IPS-18c (cell line): ENCODE measurements at regions not wholly inside any gene's neighbourhood (a gene's known extent, or its start where the extent isn't known, plus 50 kb on each side); places are given as distances from the start of the nearest gene placed in this dataset.

Experiments
- H3K4me3 ChIP-seq: 2 replicates; pipeline ENCODE4 v1.7.0; 2013; ENCODE audit warnings: low read depth, mild to moderate bottlenecking, low read length, moderate library complexity; ENCODE audit not compliant: insufficient read depth
- H3K9me3 ChIP-seq: one replicate; pipeline ENCODE4 v1.6.1; 2013; ENCODE audit warnings: mild to moderate bottlenecking, low read length, moderate library complexity; ENCODE audit not compliant: control insufficient read depth, insufficient read depth

GRCh38 chr22:48858121-48858520, 969.6 kb downstream of the BRD1 start:
- no peaks in the 10 kb centered on the region for H3K9me3 ChIP-seq
- H3K4me3 ChIP-seq = no peak overlapping the region

GRCh38 chr22:48857202-48857805, 970.4 kb downstream of the BRD1 start:
- no peak overlapping the region for H3K4me3 ChIP-seq
- no peaks in the 10 kb centered on the region for H3K9me3 ChIP-seq

- Histone ChIP-seq H3K9me3 (no peaks in the 10 kb centered on the region), H3K4me3 (no peak overlapping the region)
Observed at GRCh38 chr22:48856308-48856615, 971.4 kb downstream of the BRD1 start.

- no peaks in the 10 kb centered on the region for H3K9me3 ChIP-seq
- no peak overlapping the region for H3K4me3 ChIP-seq
Observed at GRCh38 chr22:48855593-48856307, 971.9 kb downstream of the BRD1 start.

- H3K4me3 ChIP-seq = no peak overlapping the region
- H3K9me3 ChIP-seq = no peaks in the 10 kb centered on the region
Observed at GRCh38 chr22:48855013-48855412, 972.7 kb downstream of the BRD1 start.

- no peaks in the 10 kb centered on the region for H3K9me3 ChIP-seq
- no peak overlapping the region for H3K4me3 ChIP-seq
Observed at GRCh38 chr22:48853627-48854240, 973.9 kb downstream of the BRD1 start.

- no peaks in the 10 kb centered on the region for H3K9me3 ChIP-seq
Observed at GRCh38 chr22:48851933-48852549, 975.6 kb downstream of the BRD1 start.

GRCh38 chr22:48850658-48851287, 976.9 kb downstream of the BRD1 start:
- Histone ChIP-seq H3K9me3 (no peaks in the 10 kb centered on the region), H3K4me3 (no peak overlapping the region)

More at GRCh38 chr22:48851933-48852549, 975.6 kb downstream of the BRD1 start:
- H3K4me3 ChIP-seq = no peak overlapping the region

- Histone ChIP-seq H3K9me3 (no peaks in the 10 kb centered on the region), H3K4me3 (no peak overlapping the region)
Observed at GRCh38 chr22:48849963-48850657, 977.6 kb downstream of the BRD1 start.

GRCh38 chr22:48849219-48849912, 978.3 kb downstream of the BRD1 start:
- H3K4me3 ChIP-seq = no peak overlapping the region
- H3K9me3 ChIP-seq = no peaks in the 10 kb centered on the region

- Histone ChIP-seq H3K4me3 (no peak overlapping the region), H3K9me3 (no peaks in the 10 kb centered on the region)
Observed at GRCh38 chr22:48846200-48846599, 981.5 kb downstream of the BRD1 start.

- Histone ChIP-seq H3K9me3 (no peaks in the 10 kb centered on the region), H3K4me3 (no peak overlapping the region)
Observed at GRCh38 chr22:48845356-48845936, 982.2 kb downstream of the BRD1 start.

GRCh38 chr22:48844056-48844675, 983.5 kb downstream of the BRD1 start:
- no peak overlapping the region for H3K4me3 ChIP-seq
- no peaks in the 10 kb centered on the region for H3K9me3 ChIP-seq

GRCh38 chr22:48843640-48844039, 984.0 kb downstream of the BRD1 start:
- Histone ChIP-seq H3K4me3 (no peak overlapping the region), H3K9me3 (no peaks in the 10 kb centered on the region)

- Histone ChIP-seq H3K4me3 (no peak overlapping the region), H3K9me3 (no peaks in the 10 kb centered on the region)
Observed at GRCh38 chr22:48842976-48843375, 984.7 kb downstream of the BRD1 start.

GRCh38 chr22:48842583-48842945, 985.1 kb downstream of the BRD1 start:
- H3K4me3 ChIP-seq = no peak overlapping the region
- H3K9me3 ChIP-seq = no peaks in the 10 kb centered on the region
